HepG2 (cell line): ENCODE measurements at regions not wholly inside any gene's neighbourhood (a gene's known extent, or its start where the extent isn't known, plus 50 kb on each side); places are given as distances from the start of the nearest gene placed in this dataset.

Experiments
- ATAC-seq: fragments of 200-7000 bp; cut with Tn5 transposase; 3 replicates; pipeline ENCODE4 v1.9.1; 2020; ENCODE audit warnings: mild to moderate bottlenecking, moderate library complexity
- BruUV-seq: library from RNA; stranded (reverse); fragments of 400-500 nt; replicated peaks from 2 replicates; lab custom pipeline; 2021; lab: Mats Ljungman, UMichigan
- CTCF ChIA-PET: fragments of 300-600 bp; formaldehyde crosslinking; extraction: SDS; loops from one replicate; lab custom pipeline; 2021; ENCODE audit warnings: low total read pairs, inconsistent platforms, low intra/inter-chr PET ratio; lab: Yijun Ruan, JAX
- POLR2A ChIA-PET: fragments of 350-600 bp; sonication (Branson Sonifier 250); formaldehyde crosslinking; loops from one replicate; lab custom pipeline; 2020; ENCODE audit warnings: antibody characterized with exemption, inconsistent platforms; lab: Yijun Ruan, JAX
- DNase-seq: peaks from one replicate; pipeline ENCODE4 v3.0.0-alpha.2; 2015; ENCODE audit warnings: low spot score
- FAIRE-seq: peaks from 3 replicates; lab custom pipeline; 2011; peaks lifted over from hg19 to GRCh38; lab: Jason Lieb, UNC
- H2AFZ ChIP-seq: one replicate; pipeline ENCODE4 v1.6.1; 2011; ENCODE audit warnings: low read length, inconsistent platforms
- H3K27ac ChIP-seq: fragments of 300-600 bp; 3 replicates; pipeline ENCODE4 v1.8.0; 2011; ENCODE audit warnings: mixed run types, mild to moderate bottlenecking, mixed read lengths, low read length, inconsistent platforms; ENCODE audit not compliant: insufficient read depth; ENCODE audit errors: extremely low read length
- H3K27me3 ChIP-seq, 2 experiments: fragments of 200-600 bp in 1 of 2; 2 replicates in 1 of 2; 3 replicates in 1 of 2; pipeline versions ENCODE4 v1.6.0 to v1.8.0; 2011; ENCODE audit warnings: low read length in 2 of 2, mild to moderate bottlenecking in 2 of 2, moderate library complexity in 2 of 2, inconsistent platforms in 1 of 2; ENCODE audit not compliant: insufficient read depth in 2 of 2, control insufficient read depth in 1 of 2
- H3K36me3 ChIP-seq, 2 experiments: fragments of 200-600 bp in 1 of 2; replicated peaks in 1 of 2; 2 replicates in 1 of 2; 3 replicates in 1 of 2; pipeline versions ENCODE4 v1.5.1 to v1.8.0; 2011; ENCODE audit warnings: low read length in 2 of 2, inconsistent platforms in 1 of 2; ENCODE audit not compliant: insufficient read depth in 2 of 2, control insufficient read depth in 1 of 2
- H3K4me1 ChIP-seq: 2 replicates; pipeline ENCODE4 v1.5.1; 2012; ENCODE audit warnings: low read length, inconsistent platforms; ENCODE audit not compliant: insufficient read depth
- H3K4me2 ChIP-seq: 2 replicates; pipeline ENCODE4 v1.6.0; 2011; ENCODE audit warnings: low read depth, low read length, inconsistent platforms
- H3K4me3 ChIP-seq, 3 experiments: fragments of 200-600 bp in 1 of 3; sonication (generic), shearing (Covaris generic) in 1 of 3; replicated peaks in 1 of 3; 2 replicates each; pipeline ENCODE4 v1.5.1; 2011 to 2016; ENCODE audit warnings: low read length in 3 of 3, inconsistent platforms in 2 of 3, low read depth in 2 of 3, mild to moderate bottlenecking in 2 of 3, control low read depth in 1 of 3, mixed read lengths in 1 of 3; ENCODE audit not compliant: insufficient read depth in 1 of 3
- H3K79me2 ChIP-seq: one replicate; pipeline ENCODE4 v1.6.1; 2011; ENCODE audit warnings: low read length, inconsistent platforms; ENCODE audit not compliant: insufficient read depth
- H3K9ac ChIP-seq: 2 replicates; pipeline ENCODE4 v1.6.0; 2011; ENCODE audit warnings: mild to moderate bottlenecking, low read depth, low read length, inconsistent platforms; ENCODE audit not compliant: insufficient read depth
- H3K9me3 ChIP-seq: 2 replicates; pipeline ENCODE4 v1.5.1; 2012; ENCODE audit warnings: mild to moderate bottlenecking, low read length
- H4K20me1 ChIP-seq: 2 replicates; pipeline ENCODE4 v1.6.0; 2011; ENCODE audit warnings: inconsistent platforms, mild to moderate bottlenecking, low read length, moderate library complexity; ENCODE audit not compliant: insufficient read depth
- CEBPB ChIP-seq: IDR thresholded peaks from 2 replicates; pipeline ENCODE4 v1.6.1; 2011; ENCODE audit warnings: low read depth, low read length, improper control_type of control experiment, borderline replicate concordance
- CTCF ChIP-seq: sonication (generic); formaldehyde crosslinking; IDR thresholded peaks from 2 replicates; pipeline ENCODE4 v1.5.0; 2020; ENCODE audit warnings: mild to moderate bottlenecking, missing genetic modification reagents, moderate library complexity
- NFKB2 ChIP-seq: sonication (generic); formaldehyde crosslinking; IDR thresholded peaks from 2 replicates; pipeline ENCODE4 v1.4.0; 2020; ENCODE audit warnings: missing genetic modification reagents, borderline replicate concordance
- NONO ChIP-seq, 2 experiments: fragments of 450-650 bp in 1 of 2; sonication (generic) in 1 of 2; formaldehyde crosslinking in 1 of 2; IDR thresholded peaks in 1 of 2; conservative IDR thresholded peaks in 1 of 2; 2 replicates each; pipeline versions ENCODE4 v1.6.1 to v1.8.0; 2017 to 2022; ENCODE audit warnings: mild to moderate bottlenecking in 1 of 2, missing genetic modification reagents in 1 of 2, moderate library complexity in 1 of 2
- SIX1 ChIP-seq: sonication (generic); formaldehyde crosslinking; IDR thresholded peaks from 2 replicates; pipeline ENCODE4 v1.4.0; 2020; ENCODE audit warnings: missing genetic modification reagents, borderline replicate concordance
- SMC3 ChIP-seq: IDR thresholded peaks from 2 replicates; pipeline ENCODE4 v1.6.1; 2011; ENCODE audit warnings: low read length, improper control_type of control experiment
- STAG1 ChIP-seq: sonication (generic); formaldehyde crosslinking; IDR thresholded peaks from 2 replicates; pipeline ENCODE4 v1.4.0; 2020; ENCODE audit warnings: missing genetic modification reagents
- TFAP4 ChIP-seq: sonication (generic); IDR thresholded peaks from 2 replicates; pipeline ENCODE4 v1.6.1; 2016; ENCODE audit warnings: low read depth, borderline replicate concordance
- ZNF331 ChIP-seq: sonication (generic); formaldehyde crosslinking; IDR thresholded peaks from 2 replicates; pipeline ENCODE4 v1.4.0; 2020; ENCODE audit warnings: missing genetic modification reagents
- ZNF33B ChIP-seq: sonication (generic); formaldehyde crosslinking; IDR thresholded peaks from 2 replicates; pipeline ENCODE4 v1.5.1; 2020; ENCODE audit warnings: mild to moderate bottlenecking, missing genetic modification reagents
- ZNF709 ChIP-seq: sonication (generic); formaldehyde crosslinking; IDR thresholded peaks from 2 replicates; pipeline ENCODE4 v1.5.0; 2020; ENCODE audit warnings: mild to moderate bottlenecking, missing genetic modification reagents
- ZNF790 ChIP-seq: sonication (generic); formaldehyde crosslinking; IDR thresholded peaks from 2 replicates; pipeline ENCODE4 v1.8.0; 2022; ENCODE audit warnings: missing genetic modification reagents, mild to moderate bottlenecking, borderline replicate concordance
- WGBS: methylation state at CpG from one replicate; pipeline ENCODE4 v1.1.6; 2017; ENCODE audit warnings: low lambda C conversion rate; 5-methylcytosine and 5-hydroxymethylcytosine counted together
- in situ Hi-C: cut with HindIII; loops from 2 replicates; pipeline ENCODE4 v1.10.0; 2017; ENCODE audit warnings: low pct_unique_long_range_greater_than_20kb; ENCODE audit not compliant: extremely low pct_ligation_motif_present
- intact Hi-C: fragments of 100-400 bp; cut with micrococcal nuclease; formaldehyde crosslinking; loops from one replicate; pipeline ENCODE4 v1.10.0; 2022; ENCODE audit not compliant: unreplicated experiment

GRCh38 chr10:105952153-105952552 is 1212.4 kb downstream of the SORCS1 start:
- CTCF ChIA-PET: no interaction called here
- no peak overlapping the region for H3K27ac ChIP-seq
- TF ChIP-seq ZNF709 (no peak), NONO (IDR thresholded peaks at IDR 0.05) (no peak), NONO (CRISPR knock-in tag; conservative IDR thresholded peaks at IDR 0.05) (no peak), ZNF790 (CRISPR knock-in tag) (no peak), SIX1 (CRISPR knock-in tag) (no peak), CEBPB (no peak), ZNF331 (CRISPR knock-in tag) (no peak), NFKB2 (CRISPR knock-in tag) (no peak), ZNF33B (no peak)
- TF ChIP-seq, all 625 proteins: peak for 0
- H3K36me3 ChIP-seq: no peaks in the 10 kb centered on the region
- H3K4me1 ChIP-seq: no peaks in the 10 kb centered on the region
- in situ Hi-C loops: no loop called here
- ATAC-seq: no peak
- H4K20me1 ChIP-seq: no peaks in the 10 kb centered on the region
- no peaks in the 10 kb centered on the region for H3K27me3 ChIP-seq
- WGBS: 0% methylated on average over 3 of the region's 3 CpGs
- no peak overlapping the region for H2AFZ ChIP-seq
- no peak overlapping the region for H3K4me3 ChIP-seq
- peaks cover 47% of the 10 kb centered on the region for H3K9me3 ChIP-seq
- no peak for FAIRE-seq
- POLR2A ChIA-PET: no interaction called here
- DNase-seq: no peak
- intact Hi-C loops: no loop called here
- no TSS peak for BruUV-seq
- H3K79me2 ChIP-seq: no peaks in the 10 kb centered on the region
- H3K4me2 ChIP-seq: peak overlapping the region; percentile 39; the same call in 1 of the 2 replicates
- no peak overlapping the region for H3K9ac ChIP-seq

GRCh38 chr10:105950410-105950809 is 1214.1 kb downstream of the SORCS1 start:
- no peak overlapping the region for H3K9ac ChIP-seq
- POLR2A ChIA-PET: no interaction called here
- H2AFZ ChIP-seq: no peak overlapping the region
- H3K9me3 ChIP-seq: peaks cover 35% of the 10 kb centered on the region
- H3K36me3 ChIP-seq: no peaks in the 10 kb centered on the region
- no peak overlapping the region for H3K27ac ChIP-seq
- H3K4me3 ChIP-seq: no peak overlapping the region
- ATAC-seq (peak; percentile 55; the same call in 2 of the 3 replicates), FAIRE-seq (peak; percentile 4), DNase-seq (peak; percentile 13)
- intact Hi-C loops: no loop called here
- H3K4me1 ChIP-seq: no peaks in the 10 kb centered on the region
- no peak overlapping the region for H3K4me2 ChIP-seq
- H3K79me2 ChIP-seq: no peaks in the 10 kb centered on the region
- CTCF ChIA-PET: interaction anchor here (1.2 kb wide), 1 partner anchor 239 kb away, joined by 4 read pairs; no protein-coding TSS in a partner anchor
- 38% methylated on average over 2 of the region's 2 CpGs for WGBS
- TF ChIP-seq SMC3: peak; percentile 38; the same call in 1 of the 2 replicates
- TF ChIP-seq CTCF (CRISPR knock-in tag): peak; percentile 46
- peak; percentile 35; the same call in 1 of the 2 replicates for TF ChIP-seq STAG1 (CRISPR knock-in tag)
- no peak for TF ChIP-seq TFAP4
- no peaks in the 10 kb centered on the region for H4K20me1 ChIP-seq
- no TSS peak for BruUV-seq
- in situ Hi-C loops: no loop called here
- no peaks in the 10 kb centered on the region for H3K27me3 ChIP-seq
